Fibroblast of lung (primary cell): ENCODE measurements at regions not wholly inside any gene's neighbourhood (a gene's known extent, or its start where the extent isn't known, plus 50 kb on each side); places are given as distances from the start of the nearest gene placed in this dataset.

Source experiments
- EZH2 ChIP-seq: IDR thresholded peaks from 2 replicates; pipeline ENCODE4 v1.5.1; 2012; ENCODE audit warnings: low read length, control low read depth, mild to moderate bottlenecking; ENCODE audit errors: missing control alignments
- TF ChIP-seq, protein P1 (sequence below), 2 donors: IDR thresholded peaks in 1 of 2; conservative IDR thresholded peaks in 1 of 2; 1 replicate in 1 of 2; 2 replicates in 1 of 2; pipeline ENCODE4 v1.5.1; 2011 to 2012; ENCODE audit warnings: low read length in 2 of 2, control low read depth in 1 of 2, inconsistent platforms in 1 of 2, low read depth in 1 of 2, mild to moderate bottlenecking in 1 of 2

DNA sequence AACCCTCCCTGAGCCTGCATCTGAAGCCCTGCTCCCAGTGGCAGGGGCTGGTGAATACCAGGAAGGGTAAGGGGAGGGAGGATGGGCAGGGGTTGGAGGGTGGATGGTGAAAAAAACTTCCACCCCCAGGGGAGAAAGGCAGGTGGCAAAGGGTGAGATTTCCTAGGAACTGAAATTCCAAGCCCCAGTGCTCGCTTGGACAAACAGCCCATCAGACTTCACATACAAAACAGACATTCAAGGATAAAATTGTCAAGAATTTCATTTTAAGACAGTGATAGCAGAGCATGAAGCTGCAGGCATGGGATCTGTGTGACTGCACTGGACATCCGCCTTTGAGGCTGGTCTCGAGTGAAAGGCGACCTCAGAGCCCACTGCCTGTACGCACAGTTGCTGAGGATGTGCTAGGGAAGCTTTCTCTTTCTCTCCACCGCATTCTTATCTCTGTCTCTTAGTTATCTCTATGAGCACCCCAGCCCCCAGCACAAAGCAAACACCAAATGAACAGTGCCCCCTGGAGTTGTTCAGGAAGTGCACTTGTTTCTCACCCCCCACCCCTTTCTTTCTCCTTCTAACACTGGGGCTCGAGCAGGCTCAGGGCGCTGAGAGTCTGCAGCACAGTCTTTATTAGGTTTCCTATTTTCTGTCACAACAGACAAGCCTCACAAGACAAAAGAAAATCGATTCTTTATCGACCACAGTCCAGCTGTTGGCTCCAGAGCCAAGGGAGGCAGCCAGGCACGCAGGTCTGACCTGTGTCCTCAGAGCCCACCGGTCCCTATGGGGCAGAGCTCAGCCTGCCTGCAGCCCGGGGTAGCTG is 237.3 kb upstream of the NCAM1 start:
- TF ChIP-seq, protein P1, sequence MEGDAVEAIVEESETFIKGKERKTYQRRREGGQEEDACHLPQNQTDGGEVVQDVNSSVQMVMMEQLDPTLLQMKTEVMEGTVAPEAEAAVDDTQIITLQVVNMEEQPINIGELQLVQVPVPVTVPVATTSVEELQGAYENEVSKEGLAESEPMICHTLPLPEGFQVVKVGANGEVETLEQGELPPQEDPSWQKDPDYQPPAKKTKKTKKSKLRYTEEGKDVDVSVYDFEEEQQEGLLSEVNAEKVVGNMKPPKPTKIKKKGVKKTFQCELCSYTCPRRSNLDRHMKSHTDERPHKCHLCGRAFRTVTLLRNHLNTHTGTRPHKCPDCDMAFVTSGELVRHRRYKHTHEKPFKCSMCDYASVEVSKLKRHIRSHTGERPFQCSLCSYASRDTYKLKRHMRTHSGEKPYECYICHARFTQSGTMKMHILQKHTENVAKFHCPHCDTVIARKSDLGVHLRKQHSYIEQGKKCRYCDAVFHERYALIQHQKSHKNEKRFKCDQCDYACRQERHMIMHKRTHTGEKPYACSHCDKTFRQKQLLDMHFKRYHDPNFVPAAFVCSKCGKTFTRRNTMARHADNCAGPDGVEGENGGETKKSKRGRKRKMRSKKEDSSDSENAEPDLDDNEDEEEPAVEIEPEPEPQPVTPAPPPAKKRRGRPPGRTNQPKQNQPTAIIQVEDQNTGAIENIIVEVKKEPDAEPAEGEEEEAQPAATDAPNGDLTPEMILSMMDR (conservative IDR thresholded peaks at IDR 0.05 in 1 of 2, IDR thresholded peaks at IDR 0.05 in 1 of 2; ENCODE audit: low read depth in 1 of 2, low read length in 2 of 2), result no peak
- TF ChIP-seq EZH2, result no peak
